HG03442 (cell line): ENCODE measurements at regions not wholly inside any gene's neighbourhood (a gene's known extent, or its start where the extent isn't known, plus 50 kb on each side); places are given as distances from the start of the nearest gene placed in this dataset.
"Not testable (repeated sequence)": the region's sequence is repeated elsewhere in the genome, so short reads cannot be mapped to it uniquely, and the experiment has no call there.

Experiments used
- ATAC-seq: cut with Tn5 transposase; IDR thresholded peaks from one replicate; pipeline ENCODE4 v1.9.1; 2021; ENCODE audit warnings: mild to moderate bottlenecking, moderate library complexity; ENCODE audit not compliant: unreplicated experiment

DNA sequence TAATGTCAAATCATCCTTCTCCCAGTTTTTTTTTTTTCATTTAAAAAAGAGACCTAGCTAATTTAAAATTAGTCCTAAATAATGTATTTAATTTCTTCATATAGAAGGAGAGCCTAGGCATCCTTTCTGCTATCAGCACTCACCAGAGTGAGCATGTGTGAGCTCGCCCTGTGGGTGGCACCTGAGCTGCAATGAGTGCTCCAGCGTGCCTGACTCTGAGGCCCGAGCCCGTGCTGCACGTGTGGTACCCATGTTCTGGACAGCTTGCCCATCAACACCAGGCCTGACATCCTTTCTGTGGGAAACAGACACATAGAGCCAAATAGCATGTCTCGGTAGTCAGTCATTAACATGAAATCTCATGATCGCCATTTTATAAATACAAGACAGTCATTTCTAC lies 381.4 kb downstream of the DTWD2 start:
- ATAC-seq, result no peak

DNA sequence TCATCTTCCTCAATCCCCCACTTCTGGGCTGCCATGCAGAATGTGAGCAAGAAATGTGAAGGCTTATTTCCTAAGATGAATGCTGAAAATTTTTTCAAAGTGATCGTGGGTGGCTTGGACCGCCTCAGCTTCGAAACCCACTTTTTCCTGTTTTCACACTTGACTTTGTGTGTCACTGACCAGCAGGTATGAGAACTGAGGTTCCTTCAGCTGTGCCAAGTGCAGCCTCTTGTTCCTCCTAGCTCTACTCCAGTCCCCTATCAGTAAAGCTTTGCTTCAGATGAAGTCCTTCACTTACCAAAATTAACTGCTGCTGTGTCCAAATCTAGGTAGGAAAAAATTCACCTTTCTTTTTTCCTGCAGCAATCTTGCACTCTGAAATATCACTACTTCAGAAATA lies 382.6 kb downstream of the DTWD2 start:
- no peak for ATAC-seq

DNA sequence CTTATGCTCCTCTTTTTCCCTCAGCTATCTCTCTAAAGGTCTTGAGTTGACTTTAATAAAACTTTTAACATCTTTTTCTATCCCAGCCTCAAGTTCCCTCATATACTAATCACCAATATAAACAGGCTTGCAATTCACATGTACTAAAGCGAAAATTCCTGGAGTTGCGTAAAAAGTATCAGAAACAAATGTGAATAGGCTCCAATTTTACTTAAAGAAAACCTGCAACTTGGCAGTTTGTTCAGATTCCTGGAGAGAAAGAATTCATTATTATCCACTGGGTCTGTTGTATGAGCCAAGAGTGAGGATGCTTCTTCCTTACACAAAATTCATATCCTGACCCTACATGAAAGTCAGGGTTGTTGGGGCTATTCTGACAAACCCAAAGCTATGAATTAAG lies 384.2 kb downstream of the DTWD2 start:
- no peak for ATAC-seq

DNA sequence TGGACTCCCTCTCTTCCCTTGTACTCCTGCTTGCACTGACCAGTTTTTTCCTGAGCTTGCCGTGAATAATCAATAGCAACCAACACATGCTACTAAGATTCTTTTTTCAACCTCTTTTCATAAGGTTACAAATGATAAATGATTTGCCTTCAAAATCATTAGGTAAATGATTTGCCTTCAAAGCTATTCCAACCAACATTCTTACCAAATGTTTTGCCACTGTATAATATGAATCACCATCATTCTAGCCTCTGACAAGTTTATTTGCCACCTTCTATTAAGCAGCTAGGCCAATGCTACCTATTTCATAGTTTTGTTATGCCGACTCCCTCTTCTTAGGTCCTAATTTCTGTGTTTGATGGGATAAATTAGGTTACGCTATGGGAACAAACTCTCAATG lies 385.1 kb downstream of the DTWD2 start:
- ATAC-seq, result no peak

DNA sequence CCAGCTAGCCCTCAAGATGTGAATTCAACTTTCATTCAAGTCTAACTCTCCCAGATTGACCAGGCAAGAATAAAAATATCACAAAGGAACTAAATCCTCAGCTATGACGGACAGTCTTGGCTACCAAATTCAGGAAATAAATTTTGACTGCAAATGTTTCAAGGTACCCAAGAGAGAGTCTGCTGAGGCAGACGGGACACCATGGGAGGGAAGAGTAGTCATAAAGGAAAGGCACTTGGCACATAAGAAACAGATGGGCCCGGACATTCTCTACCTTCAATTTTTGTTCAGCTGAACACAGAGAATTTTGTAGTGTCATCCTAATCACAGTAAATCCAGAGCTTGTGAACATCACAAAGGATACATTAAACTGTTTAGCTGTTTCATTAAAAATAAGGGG lies 390.0 kb downstream of the DTWD2 start:
- ATAC-seq, result no peak

DNA sequence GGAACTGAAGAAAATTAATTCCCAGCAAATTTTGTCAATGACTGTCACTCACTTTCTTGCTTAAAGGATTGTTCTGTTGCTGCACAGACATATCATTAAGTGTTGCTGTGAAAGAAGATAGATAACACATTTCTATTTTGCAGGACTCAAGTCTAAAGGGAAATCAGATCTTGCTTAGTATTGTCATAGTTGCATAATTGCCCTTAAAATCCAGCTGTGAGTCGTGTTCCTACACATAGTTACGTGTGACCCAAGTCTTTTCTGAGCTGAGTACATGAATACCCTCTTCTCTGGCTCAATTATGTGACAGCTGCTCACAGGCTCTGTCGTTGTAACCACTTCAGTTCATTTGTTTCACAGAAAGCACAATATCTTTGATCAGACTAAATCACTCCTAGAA lies 390.8 kb downstream of the DTWD2 start:
- ATAC-seq, result no peak

DNA sequence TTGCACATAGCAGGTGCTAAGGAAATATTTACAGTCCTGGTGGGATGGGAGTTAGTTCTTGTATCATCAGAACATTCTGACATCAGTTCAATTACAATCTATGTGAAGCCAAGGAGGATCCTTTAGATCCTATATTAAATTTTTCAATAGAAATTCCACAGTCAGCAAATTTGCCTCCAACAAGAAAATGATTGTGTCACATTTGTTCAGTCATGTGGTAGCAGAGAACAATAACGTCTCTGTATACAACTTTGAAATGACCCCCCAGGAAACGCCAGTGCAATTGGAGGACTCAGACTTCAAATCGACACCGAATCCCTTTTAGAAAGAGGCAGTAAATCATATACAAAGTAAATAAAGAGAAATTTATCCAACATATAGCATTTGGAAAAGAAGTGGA lies 392.1 kb downstream of the DTWD2 start:
- ATAC-seq, result no peak

DNA sequence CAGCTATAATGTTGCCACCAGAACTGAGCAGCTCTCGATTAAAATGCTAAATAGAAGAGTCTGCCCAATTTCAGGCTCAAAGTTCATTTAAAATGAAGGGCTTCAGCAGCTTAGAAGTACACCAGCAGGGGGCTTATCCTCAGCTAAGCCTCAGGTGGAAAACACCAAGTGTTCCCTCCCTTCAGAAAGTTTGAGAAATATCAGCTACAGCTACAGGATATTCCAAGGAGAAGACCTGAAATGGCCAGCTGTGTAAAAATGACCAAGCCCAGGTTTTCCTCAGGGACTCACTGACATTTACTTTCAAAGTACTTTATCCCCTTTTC lies 395.4 kb downstream of the DTWD2 start:
- no peak for ATAC-seq

DNA sequence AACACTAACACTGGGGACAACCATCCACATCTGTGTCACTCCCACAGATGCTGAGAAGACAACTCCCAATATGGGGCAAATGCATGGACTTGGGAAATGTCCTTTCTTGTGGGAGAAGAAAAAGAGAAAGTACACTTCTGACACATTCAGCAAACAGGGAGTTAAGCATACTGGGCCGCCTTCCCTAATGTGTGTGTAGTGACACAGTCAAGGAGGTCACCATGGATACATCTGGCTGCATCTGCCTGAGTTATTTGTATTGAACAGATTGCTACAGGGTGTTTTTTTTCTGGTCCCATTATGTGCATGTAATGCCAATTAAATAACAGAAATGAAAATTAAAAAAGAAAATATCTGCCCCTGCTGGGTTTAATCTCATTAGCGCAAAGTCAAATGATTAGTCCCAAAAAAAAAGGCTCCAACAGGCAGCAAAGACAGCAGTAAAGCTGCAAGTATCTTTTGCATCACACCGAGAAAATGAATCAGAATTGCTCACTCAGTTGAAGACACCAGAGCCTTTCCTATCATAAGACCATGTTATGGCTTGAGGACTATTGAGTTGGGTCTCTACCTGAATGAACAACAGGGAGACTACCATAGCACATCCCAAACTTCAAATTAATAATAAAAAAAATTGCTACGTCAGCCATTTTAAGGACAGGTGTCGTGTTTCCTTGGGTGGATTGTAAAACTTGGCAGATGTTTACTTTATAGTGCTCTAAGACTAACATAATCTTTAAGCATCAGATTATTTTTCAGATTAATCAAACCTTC lies 395.9 kb downstream of the DTWD2 start:
- no peak for ATAC-seq

DNA sequence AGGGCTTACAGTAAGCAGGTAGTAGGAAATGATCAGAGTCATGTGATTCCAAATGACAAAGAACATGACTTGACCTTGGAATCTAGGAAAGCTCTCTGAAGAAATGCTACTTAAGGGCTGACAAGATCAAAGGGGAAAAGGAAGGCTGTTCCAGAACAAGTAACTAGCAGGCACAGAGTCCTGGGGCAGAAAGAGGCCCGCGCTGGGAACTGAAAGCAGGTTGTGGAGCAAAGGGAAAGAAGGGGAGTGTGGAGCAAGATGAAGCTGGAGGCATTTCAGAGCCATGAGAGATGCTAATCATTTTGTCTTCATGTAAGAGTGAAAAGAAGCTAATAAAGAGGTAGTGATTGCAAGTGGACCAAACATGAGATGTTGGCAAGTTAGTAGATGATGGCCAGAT lies 397.5 kb downstream of the DTWD2 start:
- no peak for ATAC-seq

DNA sequence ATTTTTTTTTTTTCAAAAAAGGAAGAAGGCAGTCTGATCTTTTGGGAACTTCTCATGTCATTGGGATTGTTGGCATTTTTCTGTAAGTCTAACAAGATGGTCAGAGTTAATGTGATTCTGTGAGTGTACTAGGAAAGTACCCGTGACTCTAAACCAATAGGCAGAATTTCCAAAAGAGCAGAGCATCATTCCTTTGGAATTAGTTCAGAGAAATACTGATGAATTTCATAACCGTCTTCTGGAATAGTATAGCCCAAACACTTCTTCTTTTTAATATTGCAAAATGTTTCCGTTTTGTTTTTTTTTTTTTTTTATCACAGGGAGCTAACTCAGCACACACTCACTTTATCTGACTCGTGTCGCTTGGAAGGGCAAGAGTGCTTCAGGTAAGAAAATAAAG lies 407.4 kb downstream of the DTWD2 start:
- no peak for ATAC-seq

DNA sequence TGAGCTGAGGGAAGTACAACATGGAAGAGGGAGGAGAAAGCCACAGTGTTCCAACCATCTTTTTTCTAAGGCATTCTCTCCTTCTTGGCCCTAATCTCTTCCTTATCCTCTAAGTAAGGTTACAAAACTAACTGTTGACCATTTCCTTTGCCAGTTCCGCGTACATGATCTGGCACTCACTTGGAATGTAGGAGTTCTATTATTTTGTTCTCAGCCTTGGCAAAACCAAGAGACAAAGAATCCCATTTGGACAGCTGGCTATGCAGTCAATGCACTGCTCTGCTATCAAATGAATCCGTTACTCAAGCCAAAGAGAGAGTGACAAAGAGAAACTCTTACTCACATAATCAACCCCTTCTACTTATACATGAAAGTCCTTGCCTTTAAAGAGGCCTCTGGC lies 410.3 kb downstream of the DTWD2 start:
- no peak for ATAC-seq

DNA sequence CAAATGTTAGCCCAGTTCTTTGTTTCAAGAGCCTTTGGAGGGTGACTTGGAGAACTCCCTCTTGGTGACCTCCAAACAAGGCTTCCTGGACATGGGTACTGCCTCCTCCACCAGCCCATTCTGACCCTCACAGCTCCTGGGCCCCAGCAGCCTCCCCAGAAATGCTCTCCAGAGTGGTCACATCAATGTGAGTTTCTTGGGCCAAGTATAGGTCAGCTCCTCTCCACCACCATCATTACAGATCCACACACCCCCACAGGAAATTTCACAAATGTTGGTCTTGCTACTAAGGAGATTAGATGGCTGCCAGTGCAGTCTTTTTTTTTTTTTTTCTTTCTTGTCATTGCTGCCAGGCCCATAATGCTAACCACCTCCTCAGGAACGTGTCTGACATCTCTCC lies 410.7 kb downstream of the DTWD2 start:
- no peak for ATAC-seq

DNA sequence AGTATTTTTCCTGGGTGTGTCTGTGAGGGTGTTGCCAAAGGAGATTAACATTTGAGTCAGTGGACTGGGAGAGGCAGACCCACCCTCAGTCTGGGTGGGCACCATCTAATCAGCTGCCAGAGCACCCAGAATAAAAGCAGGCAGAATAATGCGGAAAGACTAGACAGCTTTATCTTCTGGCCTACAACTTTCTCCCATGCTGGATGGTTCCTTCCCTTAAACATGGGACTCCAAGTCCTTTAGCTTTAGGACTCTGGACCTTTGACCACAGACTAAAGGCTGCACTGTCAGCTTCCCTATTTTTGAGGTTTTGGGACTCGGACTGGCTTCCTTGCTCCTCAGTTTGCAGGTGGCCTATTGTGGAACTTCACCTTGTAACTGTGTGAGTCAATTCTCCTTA lies 418.1 kb downstream of the DTWD2 start:
- not testable (repeated sequence) for ATAC-seq

DNA sequence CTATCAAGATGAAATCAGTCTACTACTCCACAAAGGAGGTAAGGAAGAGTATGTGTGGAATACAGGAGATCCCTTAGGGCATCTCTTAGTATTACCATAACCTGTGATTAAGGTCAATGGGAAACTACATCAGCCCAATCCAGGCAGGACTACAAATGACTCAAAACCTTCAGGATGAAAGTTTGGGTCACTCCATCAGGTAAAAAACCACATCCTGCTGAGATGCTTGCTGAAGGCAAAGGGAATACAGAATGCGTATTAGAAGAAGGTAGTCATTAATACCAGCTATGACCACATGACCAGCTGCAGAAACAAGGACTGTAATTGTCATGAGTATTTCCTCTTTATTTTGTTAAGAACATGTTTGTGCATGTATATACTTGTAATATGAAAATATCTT lies 418.8 kb downstream of the DTWD2 start:
- not testable (repeated sequence) for ATAC-seq

DNA sequence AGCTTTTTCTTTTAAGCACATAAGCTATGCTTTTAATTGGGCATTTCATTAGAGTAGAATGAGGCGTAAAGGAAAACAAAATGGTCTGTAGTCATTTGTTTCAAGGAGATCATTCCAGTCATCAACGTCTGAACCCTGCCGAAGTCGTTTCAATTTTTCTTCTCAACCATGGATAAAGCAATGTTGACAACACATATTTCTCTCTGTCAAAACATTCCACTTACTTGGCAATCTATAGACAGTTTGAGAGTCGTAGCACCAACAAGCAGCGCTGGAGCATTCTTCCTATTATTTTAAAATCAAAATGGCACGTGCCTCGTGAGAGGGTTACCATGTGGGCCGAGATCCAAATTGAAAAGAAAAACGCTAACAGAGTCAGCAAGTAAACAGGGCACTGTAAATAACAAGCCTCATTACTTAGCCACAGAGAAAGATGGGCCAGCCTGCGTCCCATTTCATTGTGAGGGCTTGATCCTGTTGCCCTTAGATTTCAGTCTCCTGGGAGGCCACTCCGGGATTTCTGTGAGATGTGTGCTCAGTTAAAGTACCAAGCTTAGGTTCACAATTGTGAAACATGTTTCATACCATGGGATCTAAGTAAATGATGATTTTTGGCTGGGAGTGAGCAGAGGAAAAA lies 422.9 kb downstream of the DTWD2 start:
- no peak for ATAC-seq

DNA sequence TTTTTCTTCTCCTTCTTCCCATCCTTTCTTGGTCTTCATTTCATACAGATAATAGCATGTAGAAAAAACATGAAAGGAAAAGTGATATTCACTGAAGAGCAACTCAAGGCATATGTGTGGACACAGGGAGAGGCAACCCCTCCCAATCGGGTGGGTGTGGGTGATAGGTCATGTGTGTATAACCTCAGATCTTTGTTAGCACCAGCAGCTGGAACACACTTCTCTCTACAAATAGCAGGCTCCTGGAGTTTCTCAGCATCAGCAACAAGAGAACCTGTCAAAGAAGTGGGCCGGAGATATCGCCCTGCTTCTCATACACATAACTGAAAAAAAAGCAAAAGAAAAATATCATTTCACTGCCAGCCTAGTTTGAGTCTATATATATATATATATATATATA lies 426.4 kb downstream of the DTWD2 start:
- ATAC-seq, result no peak

DNA sequence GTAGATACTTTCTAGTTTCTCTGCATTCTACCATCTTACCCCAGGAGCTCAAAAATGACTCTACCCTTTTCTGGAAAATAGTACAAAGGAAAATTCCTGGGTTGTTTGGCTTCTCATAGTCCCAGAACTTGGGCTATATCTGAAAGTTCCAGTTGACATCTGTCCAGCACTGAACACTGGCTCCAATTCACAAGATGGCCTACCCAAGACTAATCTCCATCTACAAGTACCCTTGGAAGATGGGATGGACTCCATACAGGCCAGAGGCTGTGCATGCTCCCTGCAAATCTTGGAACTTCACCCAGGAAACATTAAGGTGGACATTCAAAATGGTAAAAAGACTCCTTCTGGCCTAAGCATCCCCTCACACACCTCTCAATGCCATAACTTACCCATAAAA lies 427.1 kb downstream of the DTWD2 start:
- no peak for ATAC-seq

DNA sequence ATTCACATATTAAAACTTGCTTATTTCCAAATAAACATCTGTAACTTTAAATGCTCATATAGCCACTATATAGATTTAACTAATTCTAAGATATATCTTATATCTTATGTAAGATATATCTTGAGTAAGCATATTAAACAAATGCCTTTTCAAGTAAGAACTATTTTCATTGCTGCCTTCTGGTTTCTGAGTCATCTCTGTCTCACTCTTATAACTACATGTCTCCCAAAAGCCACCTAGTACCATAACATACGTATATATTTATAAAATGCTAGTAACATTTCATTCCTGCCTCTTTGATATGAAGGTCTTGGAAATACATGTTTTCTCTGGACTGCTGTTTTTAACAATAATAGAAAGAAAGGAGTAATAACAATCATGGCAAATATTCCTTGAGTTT lies 429.5 kb downstream of the DTWD2 start:
- ATAC-seq, result no peak

DNA sequence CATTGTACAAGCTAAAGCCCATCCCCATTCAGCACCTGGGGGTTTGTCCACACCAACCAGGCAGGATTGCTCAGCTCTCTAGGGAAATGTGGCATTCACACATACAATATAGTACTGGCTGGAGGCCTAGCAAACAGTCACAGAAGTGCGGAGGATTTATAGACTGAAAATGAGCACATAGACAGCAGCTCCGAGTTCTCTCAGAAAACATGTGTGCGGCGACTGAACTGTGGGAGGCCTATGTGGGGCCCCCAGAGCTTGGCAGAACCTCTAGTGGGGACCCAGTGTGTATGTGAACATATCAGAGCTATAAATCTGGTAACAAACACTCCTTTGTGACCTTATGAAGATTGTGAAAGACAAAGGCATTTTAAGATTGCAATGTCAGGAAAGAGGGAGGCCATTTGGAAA lies 431.1 kb downstream of the DTWD2 start:
- no peak for ATAC-seq

DNA sequence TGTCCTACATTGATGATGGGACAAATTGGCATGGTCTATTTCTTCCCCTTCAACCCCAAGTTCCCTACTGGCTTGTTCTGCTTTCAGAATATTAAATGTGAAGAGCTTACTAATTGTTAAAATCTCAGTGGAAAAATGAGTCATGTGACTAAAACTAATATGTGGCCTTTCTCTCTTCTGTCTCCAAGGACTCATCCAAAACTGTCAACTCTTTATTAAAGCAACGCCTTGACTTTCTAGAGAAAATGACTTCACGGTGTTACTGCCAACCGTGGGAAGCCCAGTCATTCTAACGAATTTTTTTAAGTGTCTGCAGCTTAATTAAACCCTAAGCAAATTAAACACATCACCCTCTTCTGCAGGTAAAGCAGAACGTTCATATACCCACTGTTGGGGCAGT lies 431.6 kb downstream of the DTWD2 start:
- no peak for ATAC-seq

DNA sequence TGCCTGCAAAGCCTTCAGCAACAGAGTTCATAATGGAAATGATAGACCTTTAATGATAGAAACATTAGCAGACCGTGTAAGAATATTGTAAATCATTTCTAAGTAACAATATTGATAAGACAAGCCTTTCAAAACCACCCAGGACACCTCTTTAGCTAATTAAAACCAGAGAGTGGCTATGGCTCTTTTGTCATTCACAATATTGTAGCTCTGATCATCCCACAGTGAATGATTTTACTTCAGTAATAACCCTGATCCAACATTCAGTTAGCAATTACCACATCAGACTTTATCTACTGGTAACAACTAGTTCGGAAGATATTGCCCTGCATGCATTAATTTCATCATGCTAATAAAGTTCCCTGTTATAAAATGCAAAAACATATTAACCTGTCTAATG lies 432.6 kb downstream of the DTWD2 start:
- ATAC-seq, result no peak

DNA sequence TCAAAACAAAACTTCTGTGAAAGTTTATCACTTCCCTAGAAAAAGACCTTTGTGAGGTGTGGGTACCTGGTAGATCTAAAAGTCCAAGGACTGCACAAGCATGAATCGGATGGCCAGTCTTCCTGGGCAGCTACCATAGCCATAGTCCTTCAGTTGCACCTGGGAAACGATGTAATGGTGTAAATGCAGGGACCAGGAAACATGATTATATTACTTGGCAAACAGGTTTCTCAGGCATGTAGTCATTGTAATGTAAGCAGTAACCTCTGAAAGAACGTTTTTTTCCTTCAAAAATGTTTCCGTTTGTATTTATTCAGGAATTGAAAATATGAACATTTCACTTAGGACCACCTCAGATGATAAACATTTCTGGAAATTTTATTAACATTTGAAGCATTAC lies 433.4 kb downstream of the DTWD2 start:
- no peak for ATAC-seq
